ENCODE measurements at regions not wholly inside any gene's neighbourhood (a gene's known extent, or its start where the extent isn't known, plus 50 kb on each side); places are given as distances from the start of the nearest gene placed in this dataset.

DNA sequence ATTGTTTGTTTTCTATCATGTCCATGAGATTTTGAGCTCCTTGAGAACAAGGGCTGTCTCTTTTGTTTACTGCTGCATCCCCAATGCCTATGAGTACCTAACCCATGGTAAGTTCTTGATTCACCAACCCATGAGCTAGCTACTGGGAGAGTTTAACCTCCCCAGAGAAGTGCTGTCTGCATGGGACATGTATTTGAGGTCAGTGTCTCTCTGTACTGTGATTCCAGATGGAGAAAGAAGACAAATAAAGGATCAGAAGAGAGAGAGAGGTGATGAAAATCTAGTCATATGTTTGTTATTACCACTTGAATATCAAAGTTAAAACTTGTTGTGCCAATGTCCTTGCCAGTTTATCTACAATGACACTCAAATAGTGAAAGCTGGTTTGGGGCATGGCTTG lies 421.8 kb downstream of the BCAT1 start:
- no peak for TF ChIP-seq POLR2AphosphoS5 (IDR thresholded peaks at IDR 0.05; ENCODE audit: low read depth)
- TF ChIP-seq REST (IDR thresholded peaks at IDR 0.05; ENCODE audit: insufficient replicate concordance, low read depth): no peak
- TF ChIP-seq GABPA (IDR thresholded peaks at IDR 0.05; ENCODE audit: low read depth): no peak
- TF ChIP-seq SPI1 (IDR thresholded peaks at IDR 0.05; ENCODE audit: borderline replicate concordance, low read depth): no peak
- TF ChIP-seq, protein P1, sequence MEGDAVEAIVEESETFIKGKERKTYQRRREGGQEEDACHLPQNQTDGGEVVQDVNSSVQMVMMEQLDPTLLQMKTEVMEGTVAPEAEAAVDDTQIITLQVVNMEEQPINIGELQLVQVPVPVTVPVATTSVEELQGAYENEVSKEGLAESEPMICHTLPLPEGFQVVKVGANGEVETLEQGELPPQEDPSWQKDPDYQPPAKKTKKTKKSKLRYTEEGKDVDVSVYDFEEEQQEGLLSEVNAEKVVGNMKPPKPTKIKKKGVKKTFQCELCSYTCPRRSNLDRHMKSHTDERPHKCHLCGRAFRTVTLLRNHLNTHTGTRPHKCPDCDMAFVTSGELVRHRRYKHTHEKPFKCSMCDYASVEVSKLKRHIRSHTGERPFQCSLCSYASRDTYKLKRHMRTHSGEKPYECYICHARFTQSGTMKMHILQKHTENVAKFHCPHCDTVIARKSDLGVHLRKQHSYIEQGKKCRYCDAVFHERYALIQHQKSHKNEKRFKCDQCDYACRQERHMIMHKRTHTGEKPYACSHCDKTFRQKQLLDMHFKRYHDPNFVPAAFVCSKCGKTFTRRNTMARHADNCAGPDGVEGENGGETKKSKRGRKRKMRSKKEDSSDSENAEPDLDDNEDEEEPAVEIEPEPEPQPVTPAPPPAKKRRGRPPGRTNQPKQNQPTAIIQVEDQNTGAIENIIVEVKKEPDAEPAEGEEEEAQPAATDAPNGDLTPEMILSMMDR (IDR thresholded peaks at IDR 0.05; ENCODE audit: insufficient read depth, low read length): no peak
- no peak for DNase-seq (ENCODE audit: low read depth in 1 of 2, low spot score in 1 of 2)
- Histone ChIP-seq H3K27ac (replicated peaks) (no peak overlapping the region), H3K27me3 (ENCODE audit: insufficient read depth, poor library complexity, severe bottlenecking) (no peaks in the 10 kb centered on the region), H3K4me3 (replicated peaks; ENCODE audit: insufficient read depth, low read length) (no peak overlapping the region)

DNA sequence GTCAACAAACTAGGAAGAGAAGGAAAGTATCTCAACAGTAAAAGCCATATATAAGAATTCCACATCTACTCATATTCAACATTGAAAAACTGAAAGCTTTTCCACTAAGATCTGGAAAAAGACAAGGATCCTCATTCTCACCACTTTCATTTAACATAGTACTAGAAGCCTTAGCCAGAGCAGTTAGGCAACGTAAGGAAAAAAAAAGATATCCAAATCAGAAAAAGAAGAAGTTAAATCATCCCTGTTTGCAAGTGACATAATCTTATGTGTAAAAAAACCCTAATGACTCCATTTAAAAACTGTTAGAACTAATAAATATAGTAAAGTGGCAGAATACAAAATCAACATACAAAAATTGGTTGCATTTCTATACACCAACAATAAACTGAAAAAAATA lies 426.2 kb downstream of the BCAT1 start:
- H3K4me3 ChIP-seq (replicated peaks; ENCODE audit: insufficient read depth, low read length): no peak overlapping the region
- no peak for TF ChIP-seq POLR2AphosphoS5 (IDR thresholded peaks at IDR 0.05; ENCODE audit: low read depth)
- TF ChIP-seq SPI1 (IDR thresholded peaks at IDR 0.05; ENCODE audit: borderline replicate concordance, low read depth): no peak
- TF ChIP-seq REST (IDR thresholded peaks at IDR 0.05; ENCODE audit: insufficient replicate concordance, low read depth): no peak
- TF ChIP-seq, protein P1 (IDR thresholded peaks at IDR 0.05; ENCODE audit: insufficient read depth, low read length): no peak
- TF ChIP-seq GABPA (IDR thresholded peaks at IDR 0.05; ENCODE audit: low read depth): no peak
- H3K27ac ChIP-seq (replicated peaks): no peak overlapping the region
- H3K27me3 ChIP-seq (ENCODE audit: insufficient read depth, poor library complexity, severe bottlenecking): no peaks in the 10 kb centered on the region
- no peak for DNase-seq (ENCODE audit: low read depth in 1 of 2, low spot score in 1 of 2)

GRCh38 chr12:24519759-24520158 lies 429.1 kb downstream of the BCAT1 start:
- Histone ChIP-seq H3K4me3 (replicated peaks; ENCODE audit: insufficient read depth, low read length) (no peak overlapping the region), H3K27ac (replicated peaks) (no peak overlapping the region), H3K27me3 (ENCODE audit: insufficient read depth, poor library complexity, severe bottlenecking) (no peaks in the 10 kb centered on the region)
- TF ChIP-seq GABPA (IDR thresholded peaks at IDR 0.05; ENCODE audit: low read depth) (no peak), SPI1 (IDR thresholded peaks at IDR 0.05; ENCODE audit: borderline replicate concordance, low read depth) (no peak), REST (IDR thresholded peaks at IDR 0.05; ENCODE audit: insufficient replicate concordance, low read depth) (no peak), POLR2AphosphoS5 (IDR thresholded peaks at IDR 0.05; ENCODE audit: low read depth) (no peak)
- TF ChIP-seq, protein P1 (IDR thresholded peaks at IDR 0.05; ENCODE audit: insufficient read depth, low read length): no peak
- no peak for DNase-seq (ENCODE audit: low read depth in 1 of 2, low spot score in 1 of 2)
